HEK293 (cell line): ENCODE measurements at regions not wholly inside any gene's neighbourhood (a gene's known extent, or its start where the extent isn't known, plus 50 kb on each side); places are given as distances from the start of the nearest gene placed in this dataset.

Experiments used
- CTCF ChIA-PET: fragments of 350-600 bp; formaldehyde crosslinking; extraction: SDS; loops from one replicate; lab custom pipeline; 2021; ENCODE audit warnings: antibody characterized with exemption; lab: Yijun Ruan, JAX
- POLR2A ChIA-PET: fragments of 300-600 bp; formaldehyde crosslinking; extraction: SDS; loops from one replicate; lab custom pipeline; 2020; ENCODE audit warnings: antibody characterized with exemption, inconsistent platforms; lab: Yijun Ruan, JAX
- H3K27ac ChIP-seq: fragments of 200-500 bp; sonication (Bioruptor generic); 2 replicates; pipeline ENCODE4 v1.5.1; 2014; ENCODE audit warnings: low read depth, low read length, control low read depth, inconsistent platforms; ENCODE audit errors: extremely low read depth
- H3K36me3 ChIP-seq, 2 experiments: fragments of 200-500 bp in 1 of 2; sonication (Bioruptor generic) in 1 of 2; 1 replicate in 1 of 2; 2 replicates in 1 of 2; pipeline ENCODE4 v1.5.1; 2014 to 2017; ENCODE audit warnings: inconsistent platforms in 2 of 2, low read length in 2 of 2; ENCODE audit not compliant: control insufficient read depth in 2 of 2, insufficient read depth in 1 of 2
- H3K4me1 ChIP-seq: fragments of 200-500 bp; sonication (Bioruptor generic); 2 replicates; pipeline ENCODE4 v1.5.1; 2014; ENCODE audit warnings: mild to moderate bottlenecking, low read length, inconsistent platforms; ENCODE audit not compliant: control insufficient read depth, insufficient read depth
- H3K4me3 ChIP-seq: 2 replicates; pipeline ENCODE4 v1.5.1; 2011; ENCODE audit warnings: low read depth, mild to moderate bottlenecking, control low read depth, low read length, moderate library complexity
- H3K9me3 ChIP-seq: fragments of 200-500 bp; sonication (Bioruptor generic); 2 replicates; pipeline ENCODE4 v1.5.1; 2014; ENCODE audit warnings: low read depth, low read length, inconsistent platforms; ENCODE audit not compliant: control insufficient read depth, insufficient read depth
- GLIS2 ChIP-seq: fragments of 450-650 bp; formaldehyde crosslinking; IDR thresholded peaks from 2 replicates; pipeline ENCODE4 v1.5.1; 2016; ENCODE audit warnings: missing biosample characterization, missing genetic modification characterization
- SP2 ChIP-seq: fragments of 450-650 bp; formaldehyde crosslinking; IDR thresholded peaks from 2 replicates; pipeline ENCODE4 v1.5.1; 2016; ENCODE audit warnings: missing biosample characterization, missing genetic modification characterization
- SP7 ChIP-seq: fragments of 450-650 bp; formaldehyde crosslinking; IDR thresholded peaks from 2 replicates; pipeline ENCODE4 v1.5.1; 2016; ENCODE audit warnings: missing biosample characterization, missing genetic modification characterization
- WT1 ChIP-seq: fragments of 450-650 bp; formaldehyde crosslinking; IDR thresholded peaks from 2 replicates; pipeline ENCODE4 v1.5.1; 2016; ENCODE audit warnings: missing biosample characterization, missing genetic modification characterization
- ZEB2 ChIP-seq: fragments of 450-650 bp; formaldehyde crosslinking; IDR thresholded peaks from 2 replicates; pipeline ENCODE4 v1.5.1; 2016; ENCODE audit warnings: missing biosample characterization, missing genetic modification characterization
- ZIC2 ChIP-seq: fragments of 450-650 bp; formaldehyde crosslinking; IDR thresholded peaks from 2 replicates; pipeline ENCODE4 v1.5.1; 2016; ENCODE audit warnings: missing biosample characterization, missing genetic modification characterization
- ZNF10 ChIP-seq: fragments of 450-650 bp; formaldehyde crosslinking; IDR thresholded peaks from 2 replicates; pipeline ENCODE4 v1.5.1; 2017; ENCODE audit warnings: missing biosample characterization, missing genetic modification characterization
- ZNF140 ChIP-seq: fragments of 450-650 bp; formaldehyde crosslinking; IDR thresholded peaks from 2 replicates; pipeline ENCODE4 v1.5.1; 2016; ENCODE audit warnings: missing biosample characterization, missing genetic modification characterization
- ZNF155 ChIP-seq: fragments of 450-650 bp; formaldehyde crosslinking; IDR thresholded peaks from 2 replicates; pipeline ENCODE4 v1.5.1; 2016; ENCODE audit warnings: missing biosample characterization, missing genetic modification characterization
- ZNF24 ChIP-seq: fragments of 450-650 bp; formaldehyde crosslinking; IDR thresholded peaks from 2 replicates; pipeline ENCODE4 v1.5.1; 2016; ENCODE audit warnings: missing biosample characterization, missing genetic modification characterization
- ZNF274 ChIP-seq, 2 experiments: fragments of 200-500 bp in 1 of 2; fragments of 450-650 bp in 1 of 2; sonication (Bioruptor generic) in 1 of 2; formaldehyde crosslinking in 1 of 2; IDR thresholded peaks; 2 replicates each; pipeline versions ENCODE4 v1.5.1 to v1.6.1; 2014 to 2016; ENCODE audit warnings: borderline replicate concordance in 1 of 2, inconsistent platforms in 1 of 2, low read length in 1 of 2, missing biosample characterization in 1 of 2, missing genetic modification characterization in 1 of 2
- ZNF350 ChIP-seq: fragments of 450-650 bp; formaldehyde crosslinking; IDR thresholded peaks from 2 replicates; pipeline ENCODE4 v1.5.0; 2017; ENCODE audit warnings: missing biosample characterization, mild to moderate bottlenecking, missing genetic modification characterization
- ZNF366 ChIP-seq: fragments of 450-650 bp; formaldehyde crosslinking; conservative IDR thresholded peaks from 2 replicates; pipeline ENCODE4 v1.5.1; 2016; ENCODE audit warnings: missing biosample characterization, missing genetic modification characterization
- ZNF394 ChIP-seq: fragments of 450-650 bp; formaldehyde crosslinking; IDR thresholded peaks from 2 replicates; pipeline ENCODE4 v1.5.1; 2016; ENCODE audit warnings: missing biosample characterization, missing genetic modification characterization, mild to moderate bottlenecking, moderate library complexity, borderline replicate concordance
- ZNF596 ChIP-seq: fragments of 450-650 bp; IDR thresholded peaks from 2 replicates; pipeline ENCODE4 v1.5.0; 2018; ENCODE audit warnings: missing biosample characterization, mild to moderate bottlenecking, missing genetic modification characterization, moderate library complexity
- ZNF610 ChIP-seq: fragments of 450-650 bp; formaldehyde crosslinking; IDR thresholded peaks from 2 replicates; pipeline ENCODE4 v1.5.1; 2016; ENCODE audit warnings: missing biosample characterization, missing genetic modification characterization, borderline replicate concordance
- ZNF623 ChIP-seq: fragments of 450-650 bp; formaldehyde crosslinking; IDR thresholded peaks from 2 replicates; pipeline ENCODE4 v1.5.1; 2016; ENCODE audit warnings: missing biosample characterization, missing genetic modification characterization
- ZNF660 ChIP-seq: fragments of 450-650 bp; IDR thresholded peaks from 2 replicates; pipeline ENCODE4 v1.5.1; 2018; ENCODE audit warnings: missing biosample characterization, mild to moderate bottlenecking, missing genetic modification characterization
- ZNF670 ChIP-seq: fragments of 450-650 bp; formaldehyde crosslinking; IDR thresholded peaks from 2 replicates; pipeline ENCODE4 v1.5.1; 2016; ENCODE audit warnings: missing biosample characterization, missing genetic modification characterization, low read depth
- ZNF707 ChIP-seq: fragments of 450-650 bp; formaldehyde crosslinking; IDR thresholded peaks from 2 replicates; pipeline ENCODE4 v1.5.1; 2016; ENCODE audit warnings: missing biosample characterization, missing genetic modification characterization
- ZNF837 ChIP-seq: fragments of 450-650 bp; formaldehyde crosslinking; IDR thresholded peaks from 2 replicates; pipeline ENCODE4 v1.5.1; 2016; ENCODE audit warnings: missing biosample characterization, missing genetic modification characterization
- TF ChIP-seq, protein P1 (sequence below): fragments of 450-650 bp; formaldehyde crosslinking; IDR thresholded peaks from 2 replicates; pipeline ENCODE4 v1.5.1; 2017; ENCODE audit warnings: missing biosample characterization, missing genetic modification characterization
- TF ChIP-seq, protein P2 (sequence below): sonication (generic); formaldehyde crosslinking; IDR thresholded peaks from 2 replicates; pipeline ENCODE4 v1.8.1; 2022; ENCODE audit warnings: mild to moderate bottlenecking, moderate library complexity, missing genetic modification reagents

DNA sequence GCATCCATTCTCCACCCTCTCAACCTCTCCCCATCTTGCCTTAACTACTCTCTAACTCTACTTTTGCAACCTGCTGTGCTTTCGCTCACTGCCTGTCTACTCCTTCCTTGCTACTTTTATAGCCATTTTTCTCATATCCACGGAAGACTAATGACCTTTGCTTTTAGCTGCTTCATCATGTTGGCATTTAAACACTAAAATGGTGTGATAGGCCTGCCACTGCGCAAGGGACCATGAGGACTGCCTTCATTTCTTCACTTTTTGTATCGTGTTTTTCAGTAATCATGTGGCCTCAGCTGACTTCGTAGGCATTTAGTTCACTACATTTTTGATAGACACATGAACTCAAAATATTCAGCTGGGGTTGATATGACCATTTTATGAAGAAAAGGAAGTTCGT, 252.1 kb downstream of the BCAT1 start:
- TF ChIP-seq, protein P1, sequence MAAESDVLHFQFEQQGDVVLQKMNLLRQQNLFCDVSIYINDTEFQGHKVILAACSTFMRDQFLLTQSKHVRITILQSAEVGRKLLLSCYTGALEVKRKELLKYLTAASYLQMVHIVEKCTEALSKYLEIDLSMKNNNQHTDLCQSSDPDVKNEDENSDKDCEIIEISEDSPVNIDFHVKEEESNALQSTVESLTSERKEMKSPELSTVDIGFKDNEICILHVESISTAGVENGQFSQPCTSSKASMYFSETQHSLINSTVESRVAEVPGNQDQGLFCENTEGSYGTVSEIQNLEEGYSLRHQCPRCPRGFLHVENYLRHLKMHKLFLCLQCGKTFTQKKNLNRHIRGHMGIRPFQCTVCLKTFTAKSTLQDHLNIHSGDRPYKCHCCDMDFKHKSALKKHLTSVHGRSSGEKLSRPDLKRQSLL (tag by site-specific recombination) = no peak
- no peak for TF ChIP-seq WT1 (tag by site-specific recombination)
- TF ChIP-seq ZNF274 (IDR thresholded peaks at IDR 0.05; ENCODE audit: low read length) = no peak
- TF ChIP-seq ZNF274 (tag by site-specific recombination; IDR thresholded peaks at IDR 0.05; ENCODE audit: borderline replicate concordance) = no peak
- TF ChIP-seq ZNF394 (tag by site-specific recombination) = no peak
- TF ChIP-seq ZNF140 = no peak
- TF ChIP-seq ZNF350 (tag by site-specific recombination) = no peak
- no peak for TF ChIP-seq SP7
- no peak for TF ChIP-seq ZNF660 (tag by site-specific recombination)
- TF ChIP-seq ZNF366 (tag by site-specific recombination) = no peak
- TF ChIP-seq ZNF596 = no peak
- TF ChIP-seq ZNF24 (tag by site-specific recombination) = no peak
- TF ChIP-seq ZIC2 (tag by site-specific recombination) = no peak
- TF ChIP-seq ZNF623 = no peak
- TF ChIP-seq ZNF10 (tag by site-specific recombination) = no peak
- TF ChIP-seq, protein P2, sequence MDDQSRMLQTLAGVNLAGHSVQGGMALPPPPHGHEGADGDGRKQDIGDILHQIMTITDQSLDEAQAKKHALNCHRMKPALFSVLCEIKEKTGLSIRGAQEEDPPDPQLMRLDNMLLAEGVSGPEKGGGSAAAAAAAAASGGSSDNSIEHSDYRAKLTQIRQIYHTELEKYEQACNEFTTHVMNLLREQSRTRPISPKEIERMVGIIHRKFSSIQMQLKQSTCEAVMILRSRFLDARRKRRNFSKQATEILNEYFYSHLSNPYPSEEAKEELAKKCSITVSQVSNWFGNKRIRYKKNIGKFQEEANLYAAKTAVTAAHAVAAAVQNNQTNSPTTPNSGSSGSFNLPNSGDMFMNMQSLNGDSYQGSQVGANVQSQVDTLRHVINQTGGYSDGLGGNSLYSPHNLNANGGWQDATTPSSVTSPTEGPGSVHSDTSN (CRISPR knock-in tag) = no peak
- no peak for TF ChIP-seq SP2 (tag by site-specific recombination)
- TF ChIP-seq ZNF155 (tag by site-specific recombination) = no peak
- no peak for TF ChIP-seq ZNF707 (tag by site-specific recombination)
- H3K36me3 ChIP-seq = no peaks in the 10 kb centered on the region
- H3K4me3 ChIP-seq = no peak overlapping the region
- POLR2A ChIA-PET = no interaction called here
- no peaks in the 10 kb centered on the region for H3K9me3 ChIP-seq
- H3K27ac ChIP-seq = no peak overlapping the region
- CTCF ChIA-PET = no interaction called here
- H3K4me1 ChIP-seq = no peaks in the 10 kb centered on the region

DNA sequence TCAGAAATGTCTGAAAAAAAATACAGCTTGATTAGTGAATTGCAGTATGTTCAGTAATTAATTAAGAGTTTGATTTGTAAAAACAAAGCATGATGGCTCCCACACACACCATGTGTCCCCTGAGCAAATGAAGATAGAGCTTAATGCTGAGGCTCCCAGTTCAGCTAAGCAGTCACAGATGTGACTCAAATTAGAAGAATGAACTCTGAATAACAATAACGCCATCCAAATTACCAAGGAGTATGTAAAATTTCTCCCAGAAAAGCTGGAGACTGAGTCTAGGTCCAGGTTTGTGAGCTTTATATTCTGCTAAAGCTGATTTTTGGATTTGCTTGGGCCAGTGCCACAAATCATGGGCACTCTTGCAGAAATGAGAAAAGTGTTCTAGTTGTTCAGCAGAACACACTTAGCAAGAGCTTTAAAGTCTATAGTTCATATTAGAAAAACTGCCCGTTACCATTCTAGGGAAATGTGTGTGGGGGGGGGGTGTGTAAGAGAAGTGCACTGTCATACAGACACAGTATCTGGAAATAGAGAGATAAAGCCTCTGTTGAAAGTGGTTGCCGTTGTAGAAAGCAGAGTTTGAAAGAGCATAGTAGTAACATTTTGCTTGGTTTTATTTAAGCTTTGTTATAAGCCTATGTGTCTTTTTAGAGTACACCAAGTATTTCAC, 253.1 kb downstream of the BCAT1 start:
- no peaks in the 10 kb centered on the region for H3K9me3 ChIP-seq
- POLR2A ChIA-PET = no interaction called here
- TF ChIP-seq GLIS2 (tag by site-specific recombination) (no peak), ZNF610 (no peak), ZEB2 (tag by site-specific recombination) (no peak), ZNF837 (tag by site-specific recombination) (no peak), ZNF670 (no peak)
- no peaks in the 10 kb centered on the region for H3K36me3 ChIP-seq
- CTCF ChIA-PET = interaction anchor here (0.6 to 0.7 kb wide), 2 partner anchors 279 to 499 kb away, joined by 3 to 5 read pairs; no protein-coding TSS in a partner anchor
- H3K27ac ChIP-seq = no peak overlapping the region
- no peak overlapping the region for H3K4me3 ChIP-seq
- no peaks in the 10 kb centered on the region for H3K4me1 ChIP-seq
